HepG2 (cell line): ENCODE measurements at regions not wholly inside any gene's neighbourhood (a gene's known extent, or its start where the extent isn't known, plus 50 kb on each side); places are given as distances from the start of the nearest gene placed in this dataset.

Source experiments
- ATAC-seq: fragments of 200-7000 bp; cut with Tn5 transposase; 3 replicates; pipeline ENCODE4 v1.9.1; 2020; ENCODE audit warnings: mild to moderate bottlenecking, moderate library complexity
- BruUV-seq: library from RNA; stranded (reverse); fragments of 400-500 nt; replicated peaks from 2 replicates; lab custom pipeline; 2021; lab: Mats Ljungman, UMichigan
- CTCF ChIA-PET: fragments of 300-600 bp; formaldehyde crosslinking; extraction: SDS; loops from one replicate; lab custom pipeline; 2021; ENCODE audit warnings: low total read pairs, inconsistent platforms, low intra/inter-chr PET ratio; lab: Yijun Ruan, JAX
- POLR2A ChIA-PET: fragments of 350-600 bp; sonication (Branson Sonifier 250); formaldehyde crosslinking; loops from one replicate; lab custom pipeline; 2020; ENCODE audit warnings: antibody characterized with exemption, inconsistent platforms; lab: Yijun Ruan, JAX
- DNase-seq: peaks from one replicate; pipeline ENCODE4 v3.0.0-alpha.2; 2015; ENCODE audit warnings: low spot score
- FAIRE-seq: peaks from 3 replicates; lab custom pipeline; 2011; peaks lifted over from hg19 to GRCh38; lab: Jason Lieb, UNC
- H2AFZ ChIP-seq: one replicate; pipeline ENCODE4 v1.6.1; 2011; ENCODE audit warnings: low read length, inconsistent platforms
- H3K27ac ChIP-seq: fragments of 300-600 bp; 3 replicates; pipeline ENCODE4 v1.8.0; 2011; ENCODE audit warnings: mixed run types, mild to moderate bottlenecking, mixed read lengths, low read length, inconsistent platforms; ENCODE audit not compliant: insufficient read depth; ENCODE audit errors: extremely low read length
- H3K27me3 ChIP-seq, 2 experiments: fragments of 200-600 bp in 1 of 2; 2 replicates in 1 of 2; 3 replicates in 1 of 2; pipeline versions ENCODE4 v1.6.0 to v1.8.0; 2011; ENCODE audit warnings: low read length in 2 of 2, mild to moderate bottlenecking in 2 of 2, moderate library complexity in 2 of 2, inconsistent platforms in 1 of 2; ENCODE audit not compliant: insufficient read depth in 2 of 2, control insufficient read depth in 1 of 2
- H3K36me3 ChIP-seq, 2 experiments: fragments of 200-600 bp in 1 of 2; replicated peaks in 1 of 2; 2 replicates in 1 of 2; 3 replicates in 1 of 2; pipeline versions ENCODE4 v1.5.1 to v1.8.0; 2011; ENCODE audit warnings: low read length in 2 of 2, inconsistent platforms in 1 of 2; ENCODE audit not compliant: insufficient read depth in 2 of 2, control insufficient read depth in 1 of 2
- H3K4me1 ChIP-seq: 2 replicates; pipeline ENCODE4 v1.5.1; 2012; ENCODE audit warnings: low read length, inconsistent platforms; ENCODE audit not compliant: insufficient read depth
- H3K4me2 ChIP-seq: 2 replicates; pipeline ENCODE4 v1.6.0; 2011; ENCODE audit warnings: low read depth, low read length, inconsistent platforms
- H3K4me3 ChIP-seq, 3 experiments: fragments of 200-600 bp in 1 of 3; sonication (generic), shearing (Covaris generic) in 1 of 3; replicated peaks in 1 of 3; 2 replicates each; pipeline ENCODE4 v1.5.1; 2011 to 2016; ENCODE audit warnings: low read length in 3 of 3, inconsistent platforms in 2 of 3, low read depth in 2 of 3, mild to moderate bottlenecking in 2 of 3, control low read depth in 1 of 3, mixed read lengths in 1 of 3; ENCODE audit not compliant: insufficient read depth in 1 of 3
- H3K79me2 ChIP-seq: one replicate; pipeline ENCODE4 v1.6.1; 2011; ENCODE audit warnings: low read length, inconsistent platforms; ENCODE audit not compliant: insufficient read depth
- H3K9ac ChIP-seq: 2 replicates; pipeline ENCODE4 v1.6.0; 2011; ENCODE audit warnings: mild to moderate bottlenecking, low read depth, low read length, inconsistent platforms; ENCODE audit not compliant: insufficient read depth
- H3K9me3 ChIP-seq: 2 replicates; pipeline ENCODE4 v1.5.1; 2012; ENCODE audit warnings: mild to moderate bottlenecking, low read length
- H4K20me1 ChIP-seq: 2 replicates; pipeline ENCODE4 v1.6.0; 2011; ENCODE audit warnings: inconsistent platforms, mild to moderate bottlenecking, low read length, moderate library complexity; ENCODE audit not compliant: insufficient read depth
- FOXK1 ChIP-seq: sonication (generic); formaldehyde crosslinking; IDR thresholded peaks from 2 replicates; pipeline ENCODE4 v1.4.0; 2020; ENCODE audit warnings: low read depth, missing genetic modification reagents, borderline replicate concordance
- HINFP ChIP-seq: sonication (generic); formaldehyde crosslinking; IDR thresholded peaks from 2 replicates; pipeline ENCODE4 v1.4.0; 2020; ENCODE audit warnings: low read depth, mild to moderate bottlenecking, missing genetic modification reagents
- KDM2A ChIP-seq: sonication (generic); formaldehyde crosslinking; IDR thresholded peaks from 2 replicates; pipeline ENCODE4 v1.4.0; 2020; ENCODE audit warnings: low read depth, missing genetic modification reagents, borderline replicate concordance
- KDM5A ChIP-seq: fragments of 200-600 bp; sonication (generic); IDR thresholded peaks from 2 replicates; pipeline ENCODE4 v1.7.0; 2018; ENCODE audit warnings: antibody characterized with exemption, mild to moderate bottlenecking, low read length, borderline replicate concordance
- KDM5B ChIP-seq: sonication (generic); formaldehyde crosslinking; IDR thresholded peaks from 2 replicates; pipeline ENCODE4 v1.4.0; 2020; ENCODE audit warnings: missing genetic modification reagents, mild to moderate bottlenecking, borderline replicate concordance
- MAFK ChIP-seq, 2 experiments: IDR thresholded peaks in 1 of 2; conservative IDR thresholded peaks in 1 of 2; 2 replicates each; pipeline ENCODE4 v1.6.1; 2011; ENCODE audit warnings: improper control_type of control experiment in 2 of 2, low read length in 2 of 2
- NKX3-1 ChIP-seq: sonication (generic); formaldehyde crosslinking; IDR thresholded peaks from 2 replicates; pipeline ENCODE4 v1.5.0; 2020; ENCODE audit warnings: missing genetic modification reagents
- SP1 ChIP-seq, 2 experiments: fragments of 450-650 bp in 1 of 2; sonication (generic) in 1 of 2; formaldehyde crosslinking in 1 of 2; IDR thresholded peaks; 2 replicates each; pipeline versions ENCODE4 v1.4.0 to v1.6.1; 2016 to 2020; ENCODE audit warnings: missing genetic modification reagents in 1 of 2
- TMF1 ChIP-seq: sonication (generic); formaldehyde crosslinking; IDR thresholded peaks from 2 replicates; pipeline ENCODE4 v1.8.1; 2022; ENCODE audit warnings: low read depth, missing genetic modification reagents
- ZBTB21 ChIP-seq: sonication (generic); formaldehyde crosslinking; IDR thresholded peaks from 2 replicates; pipeline ENCODE4 v1.4.0; 2020; ENCODE audit warnings: missing genetic modification reagents
- ZEB1 ChIP-seq: IDR thresholded peaks from 2 replicates; pipeline ENCODE4 v1.6.1; 2012; ENCODE audit warnings: mild to moderate bottlenecking, low read depth, inconsistent platforms; ENCODE audit not compliant: insufficient replicate concordance
- ZNF180 ChIP-seq: sonication (generic); formaldehyde crosslinking; IDR thresholded peaks from 2 replicates; pipeline ENCODE4 v1.4.0; 2020; ENCODE audit warnings: low read depth, missing genetic modification reagents, borderline replicate concordance
- ZNF367 ChIP-seq: sonication (generic); formaldehyde crosslinking; IDR thresholded peaks from 2 replicates; pipeline ENCODE4 v1.4.0; 2020; ENCODE audit warnings: missing genetic modification reagents, borderline replicate concordance
- ZZZ3 ChIP-seq: sonication (generic); formaldehyde crosslinking; IDR thresholded peaks from 2 replicates; pipeline ENCODE4 v1.4.0; 2020; ENCODE audit warnings: missing genetic modification reagents, mild to moderate bottlenecking, borderline replicate concordance
- WGBS: methylation state at CpG from one replicate; pipeline ENCODE4 v1.1.6; 2017; ENCODE audit warnings: low lambda C conversion rate; 5-methylcytosine and 5-hydroxymethylcytosine counted together
- in situ Hi-C: cut with HindIII; loops from 2 replicates; pipeline ENCODE4 v1.10.0; 2017; ENCODE audit warnings: low pct_unique_long_range_greater_than_20kb; ENCODE audit not compliant: extremely low pct_ligation_motif_present
- intact Hi-C: fragments of 100-400 bp; cut with micrococcal nuclease; formaldehyde crosslinking; loops from one replicate; pipeline ENCODE4 v1.10.0; 2022; ENCODE audit not compliant: unreplicated experiment

- ChIA-PET CTCF (no interaction called here), POLR2A (no interaction called here)
- FAIRE-seq (no peak), ATAC-seq (no peak), DNase-seq (no peak)
- intact Hi-C loops = no loop called here
- H3K9ac ChIP-seq = no peak overlapping the region
- no peaks in the 10 kb centered on the region for H3K36me3 ChIP-seq
- no TSS peak for BruUV-seq
- no peak overlapping the region for H3K27ac ChIP-seq
- WGBS = 28% methylated on average over 4 of the region's 4 CpGs
- no peak overlapping the region for H3K4me3 ChIP-seq
- H2AFZ ChIP-seq = no peak overlapping the region
- H3K4me2 ChIP-seq = no peak overlapping the region
- H3K9me3 ChIP-seq = no peaks in the 10 kb centered on the region
- no peaks in the 10 kb centered on the region for H4K20me1 ChIP-seq
- H3K4me1 ChIP-seq = no peaks in the 10 kb centered on the region
- in situ Hi-C loops = no loop called here
- TF ChIP-seq TMF1 (CRISPR knock-in tag) (no peak), ZNF180 (CRISPR knock-in tag) (no peak), ZZZ3 (CRISPR knock-in tag) (no peak), ZEB1 (no peak), NKX3-1 (CRISPR knock-in tag) (no peak), MAFK (conservative IDR thresholded peaks at IDR 0.05 in 1 of 2, IDR thresholded peaks at IDR 0.05 in 1 of 2; ENCODE audit: low read length in 2 of 2) (no peak), SP1 (IDR thresholded peaks at IDR 0.05) (no peak), SP1 (CRISPR knock-in tag; IDR thresholded peaks at IDR 0.05) (no peak), KDM5A (no peak), HINFP (CRISPR knock-in tag) (no peak), ZBTB21 (no peak), ZNF367 (CRISPR knock-in tag) (no peak), KDM2A (CRISPR knock-in tag) (no peak), KDM5B (CRISPR knock-in tag) (no peak), FOXK1 (CRISPR knock-in tag) (no peak)
- H3K27me3 ChIP-seq = no peaks in the 10 kb centered on the region
- no peaks in the 10 kb centered on the region for H3K79me2 ChIP-seq
These were observed 284.6 kb upstream of the ANKRD30A start for GRCh38 chr10:36840788-36841187.
